Activated CD4-positive, CD25-positive, alpha-beta regulatory T cell treated with anti-CD3 and anti-CD28 coated beads, Interleukin-2, amount 50 U/mL, for 16 hours (primary cell): ENCODE measurements at regions not wholly inside any gene's neighbourhood (a gene's known extent, or its start where the extent isn't known, plus 50 kb on each side); places are given as distances from the start of the nearest gene placed in this dataset.
"Not testable (repeated sequence)": the region's sequence is repeated elsewhere in the genome, so short reads cannot be mapped to it uniquely, and the experiment has no call there.

Experiments used
- DNase-seq: peaks from one replicate; pipeline ENCODE4 v3.0.0-alpha.2; 2020; ENCODE audit warnings: low read depth, low spot score

DNA sequence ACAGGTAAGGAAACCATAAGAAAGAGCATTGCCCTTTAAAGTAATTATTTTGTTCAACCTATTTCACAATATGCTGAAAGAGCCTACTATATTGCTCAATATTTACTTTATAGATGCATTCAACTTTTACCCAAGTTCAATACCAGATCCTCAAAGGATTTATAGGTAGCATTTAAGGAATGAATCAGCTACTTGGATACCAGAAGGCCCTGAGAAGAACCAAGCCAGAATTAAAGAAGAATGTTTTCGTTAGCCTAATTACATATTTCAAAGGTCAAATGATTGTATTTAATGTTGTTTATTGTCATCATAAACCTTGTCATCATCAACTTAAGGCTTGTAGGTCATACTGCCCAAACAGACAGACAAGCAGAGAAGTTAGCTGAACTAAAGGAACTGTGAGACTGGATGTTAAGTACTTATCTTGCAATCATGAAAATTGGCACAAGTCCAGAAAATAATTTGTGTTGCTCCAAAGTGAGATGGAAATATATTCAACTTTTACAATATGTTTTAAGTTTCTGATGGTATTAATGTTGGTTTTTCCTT is 636.7 kb downstream of the RFPL4B start:
- DNase-seq = no peak

DNA sequence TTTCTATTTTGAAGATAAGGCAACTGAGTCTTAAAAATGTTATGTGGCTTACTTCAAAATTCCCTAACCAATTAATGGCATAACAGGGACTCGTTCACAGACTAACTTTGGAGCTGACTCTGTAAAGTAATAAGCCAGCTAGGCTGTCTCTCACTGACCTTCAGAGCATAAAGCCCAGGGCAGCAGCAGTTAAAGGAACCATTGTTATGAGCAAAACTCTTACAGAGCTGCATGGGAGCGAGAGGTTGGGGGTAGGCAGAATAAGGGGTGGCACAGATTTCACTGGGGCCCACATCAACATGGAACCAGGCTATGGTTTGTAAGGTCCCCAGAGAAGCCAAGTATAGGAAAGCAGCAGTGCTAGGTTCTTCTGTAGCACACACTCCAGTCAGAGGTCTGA is 637.8 kb downstream of the RFPL4B start:
- no peak for DNase-seq

DNA sequence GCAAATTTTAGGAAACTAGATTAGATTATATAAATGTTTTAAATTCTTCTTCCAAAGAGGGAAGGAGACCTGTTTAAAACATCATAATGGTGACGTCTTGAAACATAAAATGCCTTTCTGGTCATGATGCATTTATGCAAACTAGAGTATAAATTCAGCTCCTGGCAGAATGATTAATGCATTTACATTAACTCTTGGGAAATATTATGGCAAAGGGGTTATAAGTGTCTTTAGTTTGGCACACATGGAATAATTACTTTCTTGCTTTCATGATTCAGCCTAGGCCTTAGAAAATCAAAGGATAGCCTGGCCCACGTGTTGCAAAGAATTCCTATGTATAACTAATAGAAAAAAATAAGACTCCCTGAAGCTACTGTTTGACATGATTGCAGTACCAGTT is 639.2 kb downstream of the RFPL4B start:
- DNase-seq = no peak

DNA sequence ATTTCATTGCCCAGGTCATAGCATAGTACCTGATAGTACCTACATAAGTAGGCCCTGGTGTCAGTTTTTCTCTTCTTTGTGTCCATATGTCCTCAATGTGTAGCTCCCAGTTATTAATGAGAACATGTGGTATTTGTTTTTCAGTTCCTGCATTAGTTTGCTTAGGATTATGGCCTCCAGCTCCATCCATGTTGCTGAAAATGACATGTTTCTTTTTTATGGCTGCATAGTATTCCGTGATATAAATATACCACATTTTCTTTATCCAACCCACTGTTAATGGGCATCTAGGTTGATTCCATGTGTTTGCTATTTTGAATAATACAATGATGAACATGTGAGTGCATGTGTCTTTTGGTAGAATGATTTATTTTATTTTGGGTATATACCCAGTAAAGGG is 641.6 kb downstream of the RFPL4B start:
- no peak for DNase-seq

DNA sequence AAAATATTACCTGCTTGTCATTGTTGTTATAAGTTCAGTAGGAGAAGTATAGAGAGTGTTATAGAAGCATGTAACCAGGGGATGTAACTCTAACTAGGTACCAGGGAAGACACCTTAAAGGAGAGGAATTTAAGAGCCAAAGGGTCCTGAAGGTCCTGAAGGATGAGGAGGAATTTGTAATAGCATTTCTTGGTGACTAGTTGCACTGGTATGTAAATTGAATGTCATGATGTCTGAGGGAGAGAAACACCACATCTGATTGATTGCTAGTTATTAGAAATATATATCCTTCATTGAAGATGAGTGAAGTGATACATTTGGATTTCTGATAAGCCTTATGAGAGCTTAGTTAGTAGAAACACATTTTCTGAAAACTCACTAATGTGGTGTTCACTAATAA is 643.8 kb downstream of the RFPL4B start:
- DNase-seq = no peak

DNA sequence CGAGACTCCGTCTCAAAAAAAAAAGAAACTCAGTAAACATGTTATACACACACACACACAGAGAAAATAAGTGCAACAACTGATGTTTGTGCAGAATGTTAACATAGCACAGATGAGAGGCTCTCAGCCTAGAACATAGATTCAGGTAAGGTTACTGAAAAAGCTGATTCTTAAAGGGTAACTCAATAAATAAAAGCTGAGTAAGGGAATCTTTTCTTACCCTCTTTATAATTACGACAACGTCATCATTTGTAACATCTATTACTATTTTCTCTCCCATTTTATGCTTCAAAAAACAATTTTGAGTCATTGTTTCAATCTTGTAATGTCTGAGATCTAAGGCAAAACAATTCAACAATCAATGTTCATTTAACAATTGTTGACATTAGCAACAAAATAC is 644.8 kb downstream of the RFPL4B start:
- no peak for DNase-seq

DNA sequence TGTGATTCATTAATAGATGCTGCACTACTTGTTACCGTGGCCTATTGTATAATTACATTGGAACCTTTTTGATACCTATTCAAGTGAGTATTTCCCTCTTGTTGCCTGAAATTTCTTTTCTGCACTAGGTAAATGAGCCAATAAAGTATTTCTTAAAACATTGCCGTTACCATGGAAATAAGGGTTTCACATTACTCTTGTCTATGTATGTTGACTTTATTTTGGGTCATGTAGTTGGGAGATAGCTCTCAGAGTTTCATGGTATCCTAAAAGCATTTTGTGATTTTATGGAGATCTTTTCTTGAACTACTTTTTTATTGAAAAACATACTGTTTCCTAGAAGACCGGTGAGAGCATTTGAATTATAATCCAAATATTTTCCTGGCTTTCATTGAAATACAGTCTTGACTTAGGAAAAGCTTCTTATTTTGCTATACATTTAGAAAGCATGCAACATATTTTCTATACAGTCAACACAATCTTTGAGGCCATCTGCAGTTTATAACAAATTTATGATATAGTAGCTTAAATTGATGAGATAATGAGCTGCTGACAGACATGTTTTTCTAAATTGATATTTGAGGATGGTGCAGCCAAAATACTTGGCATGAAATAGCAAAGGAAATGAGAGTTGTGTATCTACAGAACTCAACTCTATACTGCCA is 650.4 kb downstream of the RFPL4B start:
- no peak for DNase-seq

DNA sequence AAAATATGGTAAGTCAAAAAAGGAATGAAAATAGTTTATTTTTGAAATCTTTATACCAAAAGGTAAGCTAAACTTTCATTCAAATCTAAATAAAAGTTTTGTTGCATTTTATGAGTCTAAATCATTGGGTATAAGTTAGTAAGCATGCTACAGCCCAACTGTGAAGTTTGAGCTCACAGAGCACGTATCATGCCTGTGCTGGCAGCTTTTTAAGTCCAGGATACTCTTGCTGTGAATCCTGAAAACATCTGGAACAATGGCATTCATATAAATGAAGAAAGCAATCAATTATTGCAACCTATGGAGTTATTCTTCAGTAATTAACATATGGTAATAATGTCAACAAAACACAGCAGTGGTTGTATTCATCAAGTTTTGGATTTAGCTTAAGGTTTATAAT is 656.9 kb downstream of the RFPL4B start:
- no peak for DNase-seq

DNA sequence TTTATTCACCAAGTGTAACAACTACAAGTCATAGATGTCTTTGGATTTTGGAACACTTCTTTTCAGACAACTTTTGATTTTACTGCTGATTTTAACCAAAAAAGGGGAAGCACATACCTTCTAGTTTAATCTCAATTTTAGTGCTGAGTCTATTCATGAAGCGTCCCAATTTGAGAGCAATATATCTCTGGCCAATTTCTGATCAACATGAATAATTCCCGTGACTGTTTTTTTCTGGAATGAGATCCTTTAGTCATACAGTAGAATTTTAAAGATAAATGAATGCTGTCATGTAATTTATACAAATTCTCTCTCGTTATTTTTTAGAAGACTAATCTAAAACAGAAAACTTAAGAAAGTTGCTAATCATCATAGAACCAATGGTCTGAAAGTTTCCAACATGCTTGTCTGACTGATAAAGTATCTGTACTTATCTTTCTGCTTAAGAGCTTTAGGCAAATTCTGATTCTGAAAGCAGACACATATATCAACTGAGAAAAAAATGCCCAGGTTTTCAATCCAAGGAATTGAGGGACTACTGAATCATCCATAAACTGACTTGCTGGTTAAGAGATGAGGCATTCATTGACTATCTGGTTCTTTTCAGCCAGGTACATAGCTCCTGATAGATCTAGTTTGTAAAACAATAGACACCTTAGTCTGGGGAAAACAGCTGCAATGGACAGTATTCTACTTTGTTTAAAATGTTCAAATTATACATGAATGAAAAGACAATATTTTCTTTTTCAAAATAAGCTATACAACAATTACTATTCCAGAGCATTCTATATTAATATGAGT is 657.5 kb downstream of the RFPL4B start:
- DNase-seq = no peak

DNA sequence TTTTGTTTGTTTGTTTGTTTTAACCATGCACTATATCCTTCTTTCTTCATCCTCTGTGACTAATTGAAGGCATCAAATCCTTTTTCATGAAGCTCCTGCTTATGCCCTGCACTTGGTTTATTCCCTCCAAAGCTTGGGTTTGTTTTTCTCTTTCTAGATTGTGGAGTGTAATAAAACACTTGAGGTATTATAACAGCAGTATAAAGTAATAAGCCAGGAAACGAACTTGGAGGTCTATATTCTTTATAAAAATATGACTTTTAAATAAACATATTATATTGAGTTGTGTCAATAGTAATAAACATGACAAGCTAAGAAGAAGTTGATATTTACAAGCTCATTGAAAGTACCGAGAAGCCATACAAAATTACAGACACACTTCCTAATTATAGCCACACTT is 659.4 kb downstream of the RFPL4B start:
- DNase-seq = no peak

DNA sequence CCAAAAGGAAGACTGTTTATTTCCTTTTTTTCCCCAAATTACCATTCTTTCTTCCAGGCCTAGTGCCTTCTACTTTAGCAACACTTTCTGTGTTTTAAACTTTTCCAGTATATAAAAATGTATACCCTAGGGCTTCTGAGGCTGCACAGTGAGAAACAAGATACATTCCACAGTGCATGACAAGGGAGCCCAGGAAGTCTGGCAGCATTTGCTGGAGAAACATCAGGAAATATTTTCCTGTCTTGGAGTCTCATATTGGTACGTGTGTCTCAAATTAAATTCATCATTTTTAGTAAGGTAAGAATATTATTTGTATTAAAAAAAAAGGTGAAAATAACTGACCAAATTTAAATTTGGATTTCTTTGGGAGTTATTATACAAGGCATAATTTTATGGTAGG is 662.6 kb downstream of the RFPL4B start:
- no peak for DNase-seq

DNA sequence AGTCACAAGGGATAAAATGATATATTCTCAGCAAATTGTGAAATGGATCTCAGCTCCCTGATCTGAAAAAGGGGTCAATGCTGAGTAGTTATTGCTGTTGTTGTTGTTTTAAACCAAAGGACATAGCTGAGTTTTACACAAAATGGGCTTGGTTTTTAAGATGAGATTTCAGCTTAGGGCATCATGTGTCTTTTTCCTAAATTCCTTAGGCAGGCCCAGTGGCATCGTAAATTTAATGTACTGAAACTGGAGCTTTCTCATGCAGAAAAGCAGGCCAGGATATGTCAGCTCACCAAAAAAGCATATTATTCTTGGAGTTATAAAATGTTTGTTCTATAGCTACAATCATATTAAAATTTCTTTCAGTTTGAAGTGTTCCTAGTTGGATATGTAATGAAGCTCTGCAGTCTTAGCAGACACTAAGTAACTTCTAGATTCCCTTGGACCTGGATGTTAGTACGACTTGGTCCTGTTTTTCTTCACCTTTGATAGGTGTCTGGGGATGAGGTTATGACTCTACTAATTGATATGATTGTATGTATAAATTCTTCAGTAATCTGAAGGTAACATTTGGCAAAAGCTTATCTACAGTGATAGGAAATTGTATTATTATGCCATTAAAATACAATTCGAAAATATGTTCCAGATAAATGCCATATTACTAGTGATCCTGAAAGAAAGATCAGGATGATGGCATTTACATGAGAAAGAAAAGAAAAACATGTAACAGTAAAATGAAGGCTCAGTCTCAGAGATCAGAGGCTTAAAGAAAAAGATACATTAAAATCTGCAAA is 663.3 kb downstream of the RFPL4B start:
- DNase-seq = no peak

DNA sequence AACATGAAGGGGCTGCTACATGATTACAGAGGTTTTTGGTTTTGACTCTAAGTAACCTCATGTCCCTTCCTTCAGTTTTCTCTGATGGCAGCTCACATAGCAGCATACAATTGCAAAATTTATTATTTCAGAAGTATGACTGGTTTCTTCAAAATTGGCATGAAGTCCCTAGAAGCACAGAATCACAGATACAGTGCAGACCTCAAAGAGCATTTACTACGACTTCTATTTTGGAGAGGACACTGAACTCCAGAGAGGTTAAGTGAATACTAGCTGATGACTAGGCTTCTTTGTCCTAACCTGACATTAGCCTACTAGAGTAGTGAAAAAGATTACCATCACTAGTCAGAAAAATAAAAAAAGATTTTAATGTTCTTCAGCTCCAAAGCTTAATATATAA is 664.3 kb downstream of the RFPL4B start:
- DNase-seq = no peak

DNA sequence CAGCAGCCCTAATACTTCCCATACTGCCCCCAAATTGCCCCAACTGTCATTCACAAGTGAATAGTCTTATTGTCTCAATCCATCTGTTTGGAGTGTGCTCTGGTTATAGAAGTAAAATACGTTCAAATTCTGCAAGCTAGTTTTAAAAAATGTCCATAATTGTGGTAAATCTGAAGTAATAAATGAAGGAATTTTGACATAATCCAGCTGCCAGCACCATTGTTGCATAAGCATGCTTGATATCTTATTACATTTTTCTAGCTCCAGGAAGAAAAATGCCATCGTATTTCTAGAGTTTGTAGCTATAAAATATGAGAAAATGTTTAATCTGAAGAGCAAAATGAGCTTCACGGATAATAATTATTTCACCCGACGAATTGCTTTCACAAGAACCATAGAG is 664.7 kb downstream of the RFPL4B start:
- no peak for DNase-seq

DNA sequence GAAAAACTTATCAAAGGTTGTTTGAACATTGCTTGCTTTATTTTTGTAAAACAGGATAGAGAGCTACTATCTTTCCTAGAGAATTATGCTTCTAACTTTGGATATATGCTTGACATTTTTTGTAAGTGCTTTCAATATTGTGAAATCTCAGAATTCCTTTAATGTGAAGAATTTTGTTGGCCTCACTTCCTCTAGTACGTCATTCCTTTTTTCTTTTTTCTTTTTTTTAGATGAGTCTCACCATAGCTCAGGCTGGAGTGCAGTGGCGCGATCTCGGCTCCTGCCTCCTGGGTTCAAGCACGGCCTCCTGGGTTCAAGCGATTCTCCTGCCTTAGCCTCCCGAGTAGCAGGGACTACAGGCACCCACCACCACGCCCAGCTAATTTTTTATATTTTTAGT is 668.1 kb downstream of the RFPL4B start:
- DNase-seq = no peak

DNA sequence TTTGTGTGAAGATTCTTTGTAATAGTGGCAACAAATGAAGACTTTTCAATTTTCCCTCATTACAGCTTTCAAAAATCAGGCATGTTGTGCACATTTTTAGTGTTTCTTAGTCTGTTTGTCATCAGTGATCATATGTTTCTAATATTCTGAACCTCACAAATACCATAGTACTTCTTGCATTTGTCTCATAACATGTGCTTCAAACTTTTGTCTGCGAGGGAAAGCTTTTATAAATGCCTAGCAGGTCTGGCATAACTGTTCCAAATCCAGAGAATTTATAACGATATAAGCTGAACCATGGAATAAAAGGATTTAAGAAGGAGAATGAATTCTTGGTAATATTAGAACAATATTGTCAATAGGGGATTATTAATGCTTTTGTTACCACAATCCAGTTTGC is 670.2 kb downstream of the RFPL4B start:
- no peak for DNase-seq

DNA sequence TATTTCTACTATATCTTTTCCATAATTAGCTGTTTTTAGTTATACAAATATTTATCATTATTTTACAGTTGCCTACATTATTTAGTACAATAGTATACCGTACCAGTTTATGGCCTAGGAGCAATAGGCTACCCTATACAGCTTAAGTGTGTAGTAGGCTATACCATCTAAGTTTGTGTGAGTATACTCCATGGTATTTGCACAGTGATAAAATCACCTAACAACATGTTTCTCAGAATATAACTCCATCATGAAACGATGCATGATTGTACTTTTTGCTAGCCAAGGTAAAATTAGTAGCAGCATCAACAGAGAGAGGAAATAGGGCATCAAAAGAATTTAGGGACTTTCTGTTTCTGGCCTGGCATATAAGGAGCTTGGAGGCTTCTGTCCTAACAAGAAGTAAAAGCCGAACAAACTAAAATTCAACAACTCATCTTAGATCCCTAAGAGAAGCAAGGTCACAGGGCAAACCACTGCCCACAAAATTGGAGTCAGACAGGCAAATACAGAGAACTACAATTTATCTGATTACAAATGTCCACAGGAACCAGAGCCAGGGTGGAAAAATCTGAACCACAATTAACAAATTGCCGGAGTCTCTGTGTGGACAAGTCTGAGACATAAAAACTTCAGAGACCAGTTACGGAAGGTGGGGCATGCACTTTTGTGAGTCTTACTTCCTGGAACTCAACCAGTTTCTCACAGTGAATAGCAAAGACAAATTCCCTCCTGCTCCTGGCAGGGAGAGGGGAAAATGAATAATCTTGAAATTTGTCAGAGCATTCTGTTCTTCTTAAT is 671.4 kb downstream of the RFPL4B start:
- no peak for DNase-seq

DNA sequence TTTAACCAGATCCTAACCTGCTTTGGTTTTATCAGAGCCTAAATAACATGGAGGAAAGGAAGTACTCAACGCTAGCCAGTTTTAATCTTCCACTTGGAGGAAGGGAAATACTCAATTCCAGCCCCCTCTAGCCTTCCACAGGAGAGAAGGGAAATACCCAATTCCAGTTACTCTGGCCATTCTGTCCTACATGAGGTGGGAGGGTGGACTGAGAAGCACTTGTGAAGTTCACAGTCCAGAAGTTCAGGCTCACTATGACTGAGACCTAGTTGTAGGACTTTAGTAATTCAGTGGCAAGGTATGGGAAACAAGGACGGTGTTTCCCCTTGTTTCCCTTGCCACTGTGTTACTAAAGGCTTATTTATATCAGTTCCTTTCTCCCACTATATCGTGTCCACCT is 672.0 kb downstream of the RFPL4B start:
- DNase-seq = no peak

DNA sequence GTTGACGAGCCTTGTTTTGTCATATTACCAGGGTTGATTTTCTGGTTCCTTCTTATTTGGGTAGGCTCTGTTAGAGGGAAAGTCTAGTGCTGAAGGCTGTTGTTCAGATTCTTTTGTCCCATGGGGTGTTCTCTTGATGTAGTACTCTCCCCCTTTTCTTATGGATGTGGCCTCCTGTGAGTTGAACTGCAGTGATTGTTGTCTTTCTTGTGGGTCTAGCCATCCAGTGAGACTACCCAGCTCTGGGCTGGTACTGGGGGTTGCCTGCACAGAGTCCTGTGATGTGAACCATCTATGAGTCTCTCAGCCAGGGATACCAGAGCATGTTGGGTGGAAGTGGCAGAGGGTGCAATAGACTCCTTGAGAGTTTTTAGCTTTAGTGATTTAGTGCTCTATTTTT is 680.6 kb downstream of the RFPL4B start:
- no peak for DNase-seq

DNA sequence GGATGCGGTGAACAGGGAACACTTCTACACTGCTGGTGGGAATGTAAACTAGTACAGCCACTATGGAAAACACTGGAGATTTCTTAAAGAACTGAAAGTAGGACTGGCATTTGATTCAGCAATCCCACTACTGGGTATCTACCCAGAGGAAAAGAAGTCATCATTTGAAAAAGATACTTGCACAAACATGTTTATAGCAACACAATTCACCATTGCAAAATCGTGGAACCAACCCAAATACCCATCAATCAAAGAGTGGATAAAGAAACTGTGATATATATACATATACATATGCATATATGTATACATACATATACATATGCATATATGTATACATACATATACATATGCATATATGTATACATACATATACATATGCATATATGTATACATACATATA is 682.0 kb downstream of the RFPL4B start:
- not testable (repeated sequence) for DNase-seq

DNA sequence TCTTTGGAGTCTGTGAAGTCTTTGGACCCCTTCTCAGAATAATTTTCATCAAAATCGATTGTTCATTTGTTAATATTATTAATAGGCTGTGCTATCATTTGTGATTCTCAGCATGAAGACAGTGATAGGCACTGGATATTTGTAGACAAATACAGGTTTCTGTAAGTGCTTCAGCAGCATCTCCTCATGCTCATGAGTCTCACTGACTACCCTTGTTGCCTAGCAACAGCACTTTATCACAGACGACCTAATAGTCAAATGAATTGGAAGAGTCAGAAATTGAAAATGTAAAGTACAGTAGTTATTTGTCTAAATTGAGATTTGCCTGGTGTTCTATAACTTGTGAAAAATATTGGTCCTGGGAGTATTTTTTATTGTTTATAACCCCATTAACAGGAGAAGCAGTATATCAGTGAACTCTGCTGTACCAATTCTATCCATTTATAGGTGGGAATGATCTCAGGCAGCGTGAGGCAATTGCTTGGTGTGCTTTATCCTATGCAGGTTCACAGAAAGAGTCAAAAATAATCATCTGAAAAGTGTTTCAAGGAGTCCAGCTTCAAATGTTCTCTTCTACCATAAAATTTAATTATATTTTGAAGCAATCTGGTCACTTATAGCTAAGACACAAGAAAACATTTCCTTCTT is 684.6 kb downstream of the RFPL4B start:
- DNase-seq = no peak
